KMS-11 (cell line): ENCODE measurements at regions not wholly inside any gene's neighbourhood (a gene's known extent, or its start where the extent isn't known, plus 50 kb on each side); places are given as distances from the start of the nearest gene placed in this dataset.

ENCODE experiments used
- H2AFZ ChIP-seq: fragments of 200-600 bp; sonication (generic); 2 replicates; pipeline ENCODE4 v1.6.1; 2016; ENCODE audit warnings: antibody characterized with exemption, mixed run types, low read depth
- H3K27ac ChIP-seq: fragments of 200-600 bp; sonication (generic); 2 replicates; pipeline ENCODE4 v1.6.1; 2016; ENCODE audit warnings: mild to moderate bottlenecking, mixed run types
- H3K27me3 ChIP-seq: fragments of 200-600 bp; sonication (generic); 2 replicates; pipeline ENCODE4 v1.6.1; 2017; ENCODE audit warnings: mild to moderate bottlenecking, low read depth, mixed run types, moderate library complexity; ENCODE audit not compliant: insufficient read depth
- H3K36me3 ChIP-seq: fragments of 200-600 bp; sonication (generic); 2 replicates; pipeline ENCODE4 v1.6.1; 2017; ENCODE audit warnings: mild to moderate bottlenecking, mixed run types; ENCODE audit not compliant: insufficient read depth
- H3K4me1 ChIP-seq: fragments of 200-600 bp; sonication (generic); 2 replicates; pipeline ENCODE4 v1.6.1; 2016; ENCODE audit warnings: mild to moderate bottlenecking, low read depth, mixed run types; ENCODE audit not compliant: poor library complexity, severe bottlenecking
- H3K4me2 ChIP-seq: fragments of 200-600 bp; sonication (generic); 2 replicates; pipeline ENCODE4 v1.7.0; 2016; ENCODE audit warnings: mild to moderate bottlenecking, mixed run types
- H3K4me3 ChIP-seq: fragments of 200-600 bp; sonication (generic); IDR thresholded peaks from 2 replicates; pipeline ENCODE4 v1.6.1; 2017; ENCODE audit warnings: low read depth, low read length, mixed read lengths; ENCODE audit not compliant: insufficient read depth
- H3K79me2 ChIP-seq: fragments of 200-600 bp; sonication (generic); 2 replicates; pipeline ENCODE4 v1.6.1; 2016; ENCODE audit warnings: low read depth, mixed run types; ENCODE audit not compliant: insufficient read depth
- H3K9ac ChIP-seq: fragments of 200-600 bp; sonication (generic); 2 replicates; pipeline ENCODE4 v1.6.1; 2016; ENCODE audit warnings: mild to moderate bottlenecking, mixed run types
- H4K20me1 ChIP-seq: fragments of 200-600 bp; sonication (generic); 2 replicates; pipeline ENCODE4 v1.6.1; 2016; ENCODE audit warnings: mild to moderate bottlenecking, mixed run types; ENCODE audit not compliant: insufficient read depth
- TF ChIP-seq, protein P1 (sequence below): fragments of 200-600 bp; sonication (generic); conservative IDR thresholded peaks from 2 replicates; pipeline ENCODE4 v1.6.1; 2017; ENCODE audit warnings: low read depth, mild to moderate bottlenecking, antibody characterized with exemption, low read length, moderate library complexity, mixed read lengths

- Histone ChIP-seq H3K4me1 (no peaks in the 10 kb centered on the region), H3K79me2 (no peaks in the 10 kb centered on the region)
Observed at GRCh38 chr22:48106215-48106614, 1343.8 kb downstream of the TBC1D22A start.

GRCh38 chr22:48105259-48105658, 1342.8 kb downstream of the TBC1D22A start:
- Histone ChIP-seq H3K27me3 (no peaks in the 10 kb centered on the region), H3K9ac (no peak overlapping the region), H3K27ac (no peak overlapping the region)

More at GRCh38 chr22:48106215-48106614, 1343.8 kb downstream of the TBC1D22A start:
- no peaks in the 10 kb centered on the region for H4K20me1 ChIP-seq
- H3K36me3 ChIP-seq = no peaks in the 10 kb centered on the region
- H3K27me3 ChIP-seq = no peaks in the 10 kb centered on the region
- TF ChIP-seq, protein P1, sequence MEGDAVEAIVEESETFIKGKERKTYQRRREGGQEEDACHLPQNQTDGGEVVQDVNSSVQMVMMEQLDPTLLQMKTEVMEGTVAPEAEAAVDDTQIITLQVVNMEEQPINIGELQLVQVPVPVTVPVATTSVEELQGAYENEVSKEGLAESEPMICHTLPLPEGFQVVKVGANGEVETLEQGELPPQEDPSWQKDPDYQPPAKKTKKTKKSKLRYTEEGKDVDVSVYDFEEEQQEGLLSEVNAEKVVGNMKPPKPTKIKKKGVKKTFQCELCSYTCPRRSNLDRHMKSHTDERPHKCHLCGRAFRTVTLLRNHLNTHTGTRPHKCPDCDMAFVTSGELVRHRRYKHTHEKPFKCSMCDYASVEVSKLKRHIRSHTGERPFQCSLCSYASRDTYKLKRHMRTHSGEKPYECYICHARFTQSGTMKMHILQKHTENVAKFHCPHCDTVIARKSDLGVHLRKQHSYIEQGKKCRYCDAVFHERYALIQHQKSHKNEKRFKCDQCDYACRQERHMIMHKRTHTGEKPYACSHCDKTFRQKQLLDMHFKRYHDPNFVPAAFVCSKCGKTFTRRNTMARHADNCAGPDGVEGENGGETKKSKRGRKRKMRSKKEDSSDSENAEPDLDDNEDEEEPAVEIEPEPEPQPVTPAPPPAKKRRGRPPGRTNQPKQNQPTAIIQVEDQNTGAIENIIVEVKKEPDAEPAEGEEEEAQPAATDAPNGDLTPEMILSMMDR = no peak
- H2AFZ ChIP-seq = no peak overlapping the region
- H3K4me2 ChIP-seq = no peak overlapping the region
- no peak overlapping the region for H3K4me3 ChIP-seq
- H3K27ac ChIP-seq = no peak overlapping the region
- H3K9ac ChIP-seq = no peak overlapping the region

DNA sequence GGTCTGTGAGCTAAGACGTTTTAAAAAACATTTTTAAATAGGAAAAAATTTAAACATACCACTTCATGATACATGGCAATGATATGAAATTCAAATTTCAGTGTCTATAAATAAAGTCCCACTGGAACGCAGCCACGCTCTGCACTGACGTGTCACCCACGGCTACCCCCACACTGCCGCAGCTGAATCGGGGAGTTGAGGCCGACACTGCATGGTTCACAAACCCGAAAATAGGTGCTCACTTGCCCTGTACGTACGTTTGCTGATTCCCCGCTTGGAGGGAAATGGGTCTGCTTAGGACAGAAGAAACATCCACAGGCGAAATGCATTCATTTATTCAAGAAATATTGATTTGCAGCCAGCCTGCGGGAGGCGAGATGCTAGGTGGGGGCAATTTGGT, 1342.3 kb downstream of the TBC1D22A start:
- Histone ChIP-seq H3K79me2 (no peaks in the 10 kb centered on the region), H4K20me1 (no peaks in the 10 kb centered on the region), H3K27me3 (no peaks in the 10 kb centered on the region), H3K9ac (no peak overlapping the region), H2AFZ (no peak overlapping the region), H3K4me1 (no peaks in the 10 kb centered on the region), H3K36me3 (no peaks in the 10 kb centered on the region), H3K27ac (no peak overlapping the region), H3K4me3 (no peak overlapping the region), H3K4me2 (no peak overlapping the region)
- TF ChIP-seq, protein P1 = no peak

More at GRCh38 chr22:48105259-48105658, 1342.8 kb downstream of the TBC1D22A start:
- Histone ChIP-seq H2AFZ (no peak overlapping the region), H3K4me1 (no peaks in the 10 kb centered on the region), H3K4me3 (no peak overlapping the region), H4K20me1 (no peaks in the 10 kb centered on the region), H3K79me2 (no peaks in the 10 kb centered on the region), H3K4me2 (no peak overlapping the region), H3K36me3 (no peaks in the 10 kb centered on the region)
- TF ChIP-seq, protein P1 = no peak

- Histone ChIP-seq H3K9ac (no peak overlapping the region), H3K36me3 (no peaks in the 10 kb centered on the region), H4K20me1 (no peaks in the 10 kb centered on the region), H3K27ac (no peak overlapping the region), H3K4me3 (no peak overlapping the region), H3K4me1 (no peaks in the 10 kb centered on the region), H3K4me2 (no peak overlapping the region), H3K27me3 (no peaks in the 10 kb centered on the region), H3K79me2 (no peaks in the 10 kb centered on the region), H2AFZ (no peak overlapping the region)
- TF ChIP-seq, protein P1 = no peak
Observed at GRCh38 chr22:48104102-48104738, 1341.8 kb downstream of the TBC1D22A start.
